ENCODE measurements at regions not wholly inside any gene's neighbourhood (a gene's known extent, or its start where the extent isn't known, plus 50 kb on each side); places are given as distances from the start of the nearest gene placed in this dataset.

DNA sequence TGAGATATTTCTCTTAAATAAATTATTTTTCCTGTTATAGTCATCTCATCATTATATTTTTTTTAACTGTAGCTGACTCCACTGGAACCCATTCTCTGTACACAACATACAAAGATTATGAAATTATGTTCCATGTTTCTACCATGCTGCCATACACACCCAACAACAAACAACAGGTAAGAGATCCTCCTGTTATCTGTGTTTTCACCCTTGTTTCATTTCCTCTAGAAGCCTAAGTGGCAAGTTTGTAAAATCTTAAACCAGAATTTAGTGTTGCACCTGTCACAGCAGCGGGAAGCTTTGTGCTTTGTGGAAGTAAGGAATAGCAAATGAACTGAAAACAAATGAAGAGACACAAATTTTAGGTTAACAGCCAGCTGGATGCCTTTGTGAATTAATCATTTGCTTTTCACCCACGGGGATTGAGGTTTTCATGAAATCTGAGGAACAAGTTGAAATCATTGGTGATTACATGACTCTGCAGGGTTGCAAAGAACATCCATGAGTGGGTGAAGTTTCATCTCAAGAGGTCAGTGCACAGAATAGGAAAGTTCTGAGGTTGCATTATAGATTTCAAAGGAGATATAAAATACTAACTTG, 273.9 kb upstream of the RGS6 start:
- no peak overlapping the region for H3K56ac ChIP-seq (ENCODE audit: insufficient read length, low read depth, low read length)
- Mint-ChIP-seq H3K36me3 (ENCODE audit: insufficient read depth in 1 of 3, low read depth in 3 of 3) (peaks cover 0 to 9% (median 3%) of the 10 kb centered on the region in 3 experiments; a peak in 5 of 7 replicates), H3K9me3 (no peaks in the 10 kb centered on the region), H3K4me1 (peaks cover 35 to 49% of the 10 kb centered on the region in 2 experiments), H3K4me3 (no peak overlapping the region), H3K27me3 (ENCODE audit: low read depth) (no peaks in the 10 kb centered on the region), H3K27ac (peak overlapping the region in 2 of 3 experiments; percentile 2 to 91; a peak in 3 of 7 replicates)
- H4K20me1 ChIP-seq (ENCODE audit: control insufficient read depth, insufficient read depth, insufficient read length): no peaks in the 10 kb centered on the region
- H2BK12ac ChIP-seq (ENCODE audit: insufficient read length, low read depth, low read length): no peak overlapping the region
- no peaks in the 10 kb centered on the region for H3K79me2 ChIP-seq (ENCODE audit: insufficient read depth, low read length)
- no peak overlapping the region for H4K8ac ChIP-seq (replicated peaks; ENCODE audit: insufficient read length, low read depth, low read length)
- no CpG with 5 or more reads among the region's 2 CpGs for WGBS (ENCODE audit: extremely low coverage, insufficient read length, low lambda C conversion rate)
- no peaks in the 10 kb centered on the region for H3K9me3 ChIP-seq (ENCODE audit: control insufficient read depth, low read depth, low read length)
- peaks cover 7% of the 10 kb centered on the region; the same call in 1 of the 2 replicates for H3K4me1 ChIP-seq (ENCODE audit: insufficient read depth, low read length)
- H2BK120ac ChIP-seq (ENCODE audit: low read depth, low read length, poor library complexity, severe bottlenecking): no peak overlapping the region
- TF ChIP-seq, protein P1, sequence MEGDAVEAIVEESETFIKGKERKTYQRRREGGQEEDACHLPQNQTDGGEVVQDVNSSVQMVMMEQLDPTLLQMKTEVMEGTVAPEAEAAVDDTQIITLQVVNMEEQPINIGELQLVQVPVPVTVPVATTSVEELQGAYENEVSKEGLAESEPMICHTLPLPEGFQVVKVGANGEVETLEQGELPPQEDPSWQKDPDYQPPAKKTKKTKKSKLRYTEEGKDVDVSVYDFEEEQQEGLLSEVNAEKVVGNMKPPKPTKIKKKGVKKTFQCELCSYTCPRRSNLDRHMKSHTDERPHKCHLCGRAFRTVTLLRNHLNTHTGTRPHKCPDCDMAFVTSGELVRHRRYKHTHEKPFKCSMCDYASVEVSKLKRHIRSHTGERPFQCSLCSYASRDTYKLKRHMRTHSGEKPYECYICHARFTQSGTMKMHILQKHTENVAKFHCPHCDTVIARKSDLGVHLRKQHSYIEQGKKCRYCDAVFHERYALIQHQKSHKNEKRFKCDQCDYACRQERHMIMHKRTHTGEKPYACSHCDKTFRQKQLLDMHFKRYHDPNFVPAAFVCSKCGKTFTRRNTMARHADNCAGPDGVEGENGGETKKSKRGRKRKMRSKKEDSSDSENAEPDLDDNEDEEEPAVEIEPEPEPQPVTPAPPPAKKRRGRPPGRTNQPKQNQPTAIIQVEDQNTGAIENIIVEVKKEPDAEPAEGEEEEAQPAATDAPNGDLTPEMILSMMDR (conservative IDR thresholded peaks at IDR 0.05): no peak
- H3K4ac ChIP-seq (ENCODE audit: low read depth, low read length): no peak overlapping the region
- no peak overlapping the region for H2AK5ac ChIP-seq (ENCODE audit: insufficient read length, low read length)
- H3K4me2 ChIP-seq (ENCODE audit: insufficient read depth, insufficient read length, low read length): peak overlapping the region; percentile 14
- no peak overlapping the region for H3K23ac ChIP-seq (ENCODE audit: insufficient read length, low read depth, low read length)
- no peak overlapping the region for H3K9ac ChIP-seq (ENCODE audit: extremely low read depth, insufficient read length, low read length)
- H2BK20ac ChIP-seq (ENCODE audit: low read depth, low read length, poor library complexity, severe bottlenecking): peak overlapping the region; percentile 29
- no peaks in the 10 kb centered on the region for H3K27me3 ChIP-seq (ENCODE audit: insufficient read depth, low read length)
- no peak for DNase-seq
- H3K14ac ChIP-seq (ENCODE audit: insufficient read depth, low read length): no peak overlapping the region
- H3K79me1 ChIP-seq (ENCODE audit: insufficient read depth, low read depth, low read length, poor library complexity, severe bottlenecking): no peaks in the 10 kb centered on the region
- no peak overlapping the region for H3K27ac ChIP-seq (ENCODE audit: insufficient read length, low read depth, low read length)
- no peak overlapping the region for H3T11ph ChIP-seq (ENCODE audit: low read length)
- no peaks in the 10 kb centered on the region for H3K23me2 ChIP-seq (ENCODE audit: insufficient read length, low read depth, low read length, poor library complexity, severe bottlenecking)
- H2AFZ ChIP-seq (ENCODE audit: low read length): no peak overlapping the region
- no peak overlapping the region for H3K18ac ChIP-seq (ENCODE audit: insufficient read length, low read depth, low read length)
- H4K5ac ChIP-seq (ENCODE audit: insufficient read length, low read depth, low read length): no peak overlapping the region
- H2BK5ac ChIP-seq (ENCODE audit: insufficient read length, low read length): no peak overlapping the region
- H2BK15ac ChIP-seq (ENCODE audit: low read depth, low read length): no peak overlapping the region
- H4K91ac ChIP-seq (ENCODE audit: insufficient read length, low read depth, low read length): no peak overlapping the region
